Stimulated activated CD8-positive, alpha-beta memory T cell treated with anti-CD3 and anti-CD28 coated beads, Interleukin-4, amount 100 ng/mL, for 1 hour (primary cell): ENCODE measurements at regions not wholly inside any gene's neighbourhood (a gene's known extent, or its start where the extent isn't known, plus 50 kb on each side); places are given as distances from the start of the nearest gene placed in this dataset.

Experiments used
- DNase-seq, 2 donors: peaks; one replicate each; pipeline ENCODE4 v3.0.0-alpha.2; 2020; ENCODE audit warnings: low read depth in 2 of 2, low spot score in 1 of 2

GRCh38 chr6:135791441-135791840, 60.1 kb upstream of the PDE7B start:
- DNase-seq, result no peak

- DNase-seq, result no peak
Measured at GRCh38 chr6:135796643-135797305, 54.7 kb upstream of the PDE7B start.

GRCh38 chr6:135797361-135797760, 54.1 kb upstream of the PDE7B start:
- DNase-seq, result no peak

GRCh38 chr6:135798751-135799515, 52.6 kb upstream of the PDE7B start:
- no peak for DNase-seq
